GM21360 (cell line): ENCODE measurements at regions not wholly inside any gene's neighbourhood (a gene's known extent, or its start where the extent isn't known, plus 50 kb on each side); places are given as distances from the start of the nearest gene placed in this dataset.

ENCODE experiments used
- ATAC-seq: cut with Tn5 transposase; IDR thresholded peaks from one replicate; pipeline ENCODE4 v1.9.1; 2021; ENCODE audit warnings: mild to moderate bottlenecking, moderate library complexity; ENCODE audit not compliant: unreplicated experiment

DNA sequence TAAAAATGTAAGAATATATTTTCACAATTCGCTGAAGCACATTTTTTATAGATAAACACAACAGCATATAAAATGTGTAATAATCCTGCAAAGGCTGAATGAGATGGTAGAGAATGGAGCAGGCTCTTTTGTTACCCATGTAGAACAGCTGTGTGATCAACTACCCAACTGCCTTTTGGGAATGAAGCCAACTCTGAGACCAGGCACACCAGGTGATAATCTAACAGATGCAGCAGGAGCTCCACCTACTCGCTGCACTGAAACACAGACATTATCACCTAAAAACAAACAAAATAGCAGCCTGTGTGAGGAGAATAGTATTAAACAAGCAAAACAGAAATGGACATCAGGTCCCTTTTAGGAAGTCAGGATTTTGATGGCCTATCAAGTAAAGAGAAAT is 183.3 kb downstream of the CCDC59 start:
- no peak for ATAC-seq

DNA sequence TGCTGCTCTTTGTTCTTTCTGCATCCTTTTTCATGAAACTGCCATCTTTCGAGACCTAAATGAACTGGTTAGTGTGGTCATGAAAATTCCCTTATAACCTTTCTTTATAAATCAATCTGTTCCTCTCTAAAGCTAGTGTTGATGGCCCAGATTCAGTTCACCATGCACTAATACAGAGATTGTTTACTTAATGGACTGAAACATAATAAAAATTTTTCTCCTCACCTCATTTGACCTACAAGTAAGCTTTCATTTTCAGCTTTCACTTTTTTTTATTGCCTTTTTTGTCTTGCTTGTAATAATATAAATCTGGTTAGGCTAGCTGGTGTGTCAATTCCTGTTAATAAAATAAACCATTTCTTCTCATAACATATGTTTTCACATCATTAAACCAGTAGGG is 183.8 kb downstream of the CCDC59 start:
- ATAC-seq, result no peak

DNA sequence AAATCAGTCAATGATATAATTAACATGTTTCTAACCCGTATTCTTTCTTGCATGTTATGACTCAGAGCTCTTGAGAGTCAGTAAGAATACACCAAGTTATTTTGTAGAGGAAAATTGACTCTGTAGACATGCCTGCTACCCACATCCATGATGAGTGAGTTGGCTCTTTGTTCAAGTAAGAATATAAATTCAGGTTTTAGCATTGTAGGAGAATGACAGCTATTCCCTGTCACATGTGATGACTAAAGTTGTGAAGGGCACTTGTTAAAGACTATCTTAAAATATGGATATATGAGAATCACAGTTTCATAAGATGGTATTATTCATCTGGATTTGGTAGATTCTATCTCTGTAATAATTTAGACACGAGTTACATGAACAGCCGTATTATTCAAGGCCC is 209.1 kb downstream of the CCDC59 start:
- no peak for ATAC-seq

DNA sequence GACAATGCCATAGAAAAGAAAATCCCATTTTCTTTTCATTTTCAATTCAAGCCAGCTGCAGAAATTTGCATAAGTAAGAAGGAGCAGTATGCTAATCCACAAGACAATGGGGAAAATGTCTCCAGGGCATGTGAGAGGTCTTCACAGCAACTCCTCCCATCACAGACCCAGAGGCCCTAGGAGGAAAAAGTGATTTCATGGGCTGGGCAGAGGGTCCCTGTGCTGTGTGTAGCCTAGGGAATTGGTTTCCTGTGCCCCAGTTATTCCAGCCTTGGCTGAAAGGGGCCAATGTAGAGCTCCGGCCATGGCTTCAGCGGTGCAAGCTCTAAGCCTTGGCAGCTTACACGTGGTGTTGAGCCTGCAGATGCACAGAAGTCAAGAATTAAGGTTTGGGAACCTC is 211.4 kb downstream of the CCDC59 start:
- no peak for ATAC-seq

DNA sequence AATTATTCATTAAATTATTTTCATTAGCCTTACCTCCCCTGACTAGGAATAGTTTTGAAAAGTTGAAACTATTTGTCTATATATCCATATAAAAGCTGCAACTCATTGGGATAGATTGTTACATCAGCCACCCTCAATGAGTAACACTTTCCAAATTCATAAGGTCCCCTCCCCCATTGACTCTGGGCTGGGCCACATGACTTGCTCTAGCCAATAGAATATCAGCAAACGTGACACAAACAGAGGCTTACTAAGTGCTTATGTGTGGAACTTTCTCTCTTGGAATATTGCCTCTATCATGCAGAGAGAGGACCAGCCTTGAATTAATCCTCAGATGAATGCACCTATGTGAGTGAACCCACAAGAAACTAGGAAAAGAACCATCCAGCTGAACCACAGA is 213.7 kb downstream of the CCDC59 start:
- no peak for ATAC-seq

DNA sequence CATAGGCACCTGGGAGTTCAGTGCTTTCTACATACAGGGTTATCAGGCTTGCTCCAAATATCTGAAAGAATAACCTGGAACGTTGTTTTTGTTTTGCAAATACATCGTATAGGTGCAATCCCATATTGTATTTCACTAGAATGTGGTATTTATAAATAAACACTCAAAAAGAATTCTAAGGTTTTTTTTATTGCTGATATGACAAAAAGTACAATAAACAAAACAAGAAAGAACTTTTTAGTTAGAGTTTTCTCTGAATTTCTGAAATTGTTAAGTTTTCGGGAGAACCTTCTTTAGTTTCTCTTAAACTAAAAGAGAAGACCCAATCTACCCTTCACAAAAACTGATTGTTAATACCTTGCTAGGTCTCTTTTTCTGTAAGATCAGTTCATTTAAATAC is 225.8 kb downstream of the CCDC59 start:
- ATAC-seq, result no peak

DNA sequence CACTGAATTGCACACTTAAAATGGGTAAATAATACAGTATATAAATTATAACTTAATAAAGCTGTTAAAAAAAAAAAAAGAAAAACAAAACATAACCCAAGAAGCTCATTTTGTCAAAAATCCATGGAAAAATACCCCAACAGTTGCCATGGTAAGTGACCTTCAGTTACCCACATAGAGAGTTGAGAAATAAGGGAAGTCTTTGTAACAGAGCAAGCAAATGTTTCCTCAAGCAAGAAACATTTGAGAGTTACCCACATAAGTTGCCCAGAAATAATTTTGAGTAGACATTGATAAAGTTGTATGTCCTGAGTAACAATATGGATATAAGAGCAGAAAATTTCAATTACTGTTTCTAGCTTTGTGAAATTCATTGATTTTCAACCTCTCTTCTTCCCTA is 227.4 kb downstream of the CCDC59 start:
- ATAC-seq, result no peak

DNA sequence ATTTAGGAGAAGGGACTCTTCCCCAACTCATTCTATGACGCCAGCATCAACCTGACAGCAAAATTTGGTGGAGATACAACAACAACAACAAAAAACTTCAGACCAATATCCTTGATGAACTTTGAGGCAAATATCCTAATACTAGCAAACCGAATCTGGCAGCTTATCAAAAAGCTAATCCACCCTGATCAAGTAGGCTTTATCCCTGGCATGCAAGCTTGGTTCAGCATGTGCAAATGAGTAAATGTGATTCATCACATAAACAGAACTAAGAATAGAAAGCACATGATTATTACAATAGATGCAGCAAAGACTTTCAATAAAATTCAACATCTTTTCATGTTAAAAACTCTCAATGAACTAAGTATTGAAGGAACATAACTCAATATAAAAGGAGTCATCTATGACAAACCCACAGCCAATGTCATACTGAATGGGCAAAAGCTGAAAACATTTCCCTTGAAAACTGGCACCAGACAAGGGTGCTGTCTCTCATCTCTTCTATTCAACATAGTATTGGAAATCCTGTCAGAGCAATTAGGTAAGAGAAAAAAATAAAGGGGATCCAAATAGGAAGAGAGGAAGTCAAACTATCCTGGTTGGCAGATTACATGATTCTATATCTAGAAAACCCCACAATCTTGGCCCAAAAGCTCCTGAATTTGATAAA is 233.3 kb downstream of the CCDC59 start:
- no peak for ATAC-seq

DNA sequence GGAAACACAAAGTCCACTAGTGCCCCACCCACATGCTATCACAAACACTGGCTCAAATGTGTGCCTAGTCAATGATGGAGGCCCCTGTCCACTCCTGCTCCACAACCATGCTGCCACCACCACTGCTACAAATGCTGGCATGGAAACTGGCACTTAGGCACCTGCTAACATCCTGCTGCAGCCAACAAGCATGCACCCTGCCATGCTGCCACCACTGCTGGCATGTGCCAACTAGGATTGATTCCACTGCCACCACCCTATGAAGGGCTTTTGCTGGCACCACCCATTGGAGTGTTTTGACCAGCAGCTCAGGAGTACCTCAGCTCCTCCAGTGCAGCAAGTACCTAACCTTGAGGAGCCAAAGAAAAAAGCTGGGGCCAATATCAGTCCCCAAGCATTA is 236.6 kb downstream of the CCDC59 start:
- no peak for ATAC-seq

DNA sequence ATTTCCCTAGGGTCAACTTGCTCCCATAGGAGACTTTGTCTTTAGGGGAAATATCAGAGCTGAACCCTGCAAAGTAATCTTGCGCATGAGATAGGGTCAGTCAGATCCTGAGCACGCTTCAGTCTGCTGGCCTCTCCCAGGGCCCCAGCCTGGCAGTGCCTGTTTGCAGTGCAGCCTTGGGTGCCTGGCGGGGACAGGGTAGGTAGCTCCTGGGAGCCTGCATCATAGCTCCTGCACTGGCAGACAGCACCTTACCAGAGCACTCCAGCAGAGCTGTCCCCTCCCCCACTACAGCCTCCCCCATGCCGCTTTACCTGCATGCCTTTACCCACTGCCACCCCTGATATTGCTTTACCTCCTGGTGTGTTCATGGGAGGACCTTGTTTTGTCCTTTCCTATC is 237.3 kb downstream of the CCDC59 start:
- no peak for ATAC-seq

DNA sequence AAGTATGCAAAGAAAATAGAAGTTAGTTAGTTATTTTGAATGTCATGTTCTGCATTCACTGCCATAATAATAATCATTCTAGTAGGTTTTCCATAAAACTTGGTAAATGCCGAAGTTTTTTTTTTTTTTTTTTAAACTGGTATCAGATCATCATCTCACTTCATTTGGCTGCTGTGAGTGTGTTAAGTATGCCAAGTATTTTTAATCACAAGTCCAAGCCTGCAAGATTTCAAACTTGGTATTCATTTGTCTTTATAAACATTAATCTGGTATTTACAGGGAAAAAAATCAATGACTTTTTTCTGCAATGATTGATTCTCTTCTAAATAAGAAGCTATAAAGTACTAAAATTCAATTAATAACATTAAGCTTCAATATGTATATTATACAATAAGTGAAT is 248.9 kb downstream of the CCDC59 start:
- no peak for ATAC-seq

DNA sequence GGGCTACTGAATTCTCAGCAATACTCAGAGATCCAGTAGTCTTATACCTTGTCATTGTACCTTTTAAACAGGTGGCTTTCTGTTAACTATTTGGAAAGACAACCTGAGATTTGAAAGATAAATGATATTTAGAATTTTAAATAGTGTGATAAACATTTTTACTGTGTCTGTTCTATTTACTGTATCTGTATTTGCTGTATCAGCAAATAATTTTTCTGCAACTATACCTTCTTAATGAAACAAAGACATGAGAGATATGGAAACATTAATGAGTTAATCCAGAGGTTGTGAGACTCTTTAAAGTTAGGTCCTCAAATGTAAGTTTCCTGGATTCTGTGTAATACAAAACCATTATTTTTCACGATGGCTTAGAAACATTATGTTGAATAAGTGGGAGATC is 249.6 kb downstream of the CCDC59 start:
- no peak for ATAC-seq

DNA sequence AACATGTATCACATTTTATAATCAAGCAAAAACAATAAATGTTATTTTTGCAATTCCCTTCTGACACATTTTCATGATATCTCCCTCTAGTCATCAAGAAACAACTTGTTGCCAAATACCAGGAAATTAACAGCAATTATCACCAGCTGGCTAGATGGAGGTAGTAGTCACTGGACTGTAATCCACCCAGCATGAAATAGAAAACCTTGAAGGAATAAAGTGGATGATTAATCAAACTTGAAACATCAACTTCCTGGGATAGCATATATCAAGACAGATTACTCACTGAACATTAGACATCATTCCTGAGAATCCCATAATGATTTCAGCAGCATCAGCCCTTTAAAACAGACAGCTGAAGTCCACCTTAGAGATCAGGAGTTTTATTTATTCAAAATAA is 259.0 kb downstream of the CCDC59 start:
- no peak for ATAC-seq

DNA sequence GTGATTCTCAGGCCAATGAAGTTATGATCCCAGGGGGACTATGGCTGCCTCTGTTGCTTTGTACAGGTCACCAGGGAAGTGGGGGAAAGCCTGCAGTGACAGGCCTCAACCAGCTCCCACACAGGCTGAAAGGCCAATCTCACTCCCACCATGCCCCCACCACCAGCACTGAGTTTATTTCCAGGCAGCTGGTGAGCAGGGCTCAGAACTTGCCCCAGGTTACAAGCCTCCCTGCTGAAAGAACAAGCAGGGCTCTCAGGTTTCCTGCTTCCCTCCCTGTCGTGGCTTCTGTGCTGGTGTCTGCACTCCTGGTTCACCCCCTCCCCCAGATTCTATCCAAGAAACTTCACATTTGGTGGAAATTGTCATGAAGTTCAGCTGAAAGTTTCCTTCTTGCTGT is 260.3 kb downstream of the CCDC59 start:
- ATAC-seq, result no peak

DNA sequence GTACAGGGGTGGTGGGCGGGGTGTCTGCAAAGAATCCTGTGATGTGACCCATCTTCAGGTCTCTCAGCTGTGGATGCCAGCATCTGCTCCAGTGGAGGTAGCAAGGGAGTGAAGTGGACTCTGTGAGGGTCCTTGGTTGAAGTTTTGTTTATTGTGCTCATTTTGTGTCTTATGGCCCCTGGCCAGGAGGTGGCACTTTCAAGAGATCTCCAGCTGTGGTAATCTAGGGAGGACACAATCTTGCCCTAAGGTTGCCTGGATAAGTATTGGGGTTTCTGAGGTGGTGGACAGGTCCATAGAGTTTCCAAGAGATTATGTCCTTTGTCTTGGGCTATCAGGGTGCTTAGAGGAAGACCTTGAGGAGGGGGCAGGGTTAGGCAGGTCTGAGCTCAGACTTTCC is 260.7 kb downstream of the CCDC59 start:
- ATAC-seq, result no peak

DNA sequence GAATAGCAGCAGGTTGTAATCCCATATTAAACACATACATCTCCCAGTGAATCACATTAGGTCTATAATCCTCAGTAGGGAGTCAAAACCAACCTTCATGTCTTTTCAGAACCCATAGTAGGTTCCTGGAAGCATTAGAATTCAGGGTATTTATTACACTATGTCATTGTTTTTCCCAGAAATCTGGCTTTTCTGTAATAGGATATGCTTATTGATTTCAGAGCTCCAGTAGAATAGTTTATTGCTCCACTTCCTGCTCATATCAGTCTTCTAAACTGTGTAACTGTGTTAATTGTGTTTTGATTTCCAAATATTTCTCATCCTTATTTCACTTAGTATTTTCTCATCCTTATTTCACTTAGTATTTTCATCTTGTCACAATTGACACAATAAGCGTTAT is 268.0 kb downstream of the CCDC59 start:
- no peak for ATAC-seq

DNA sequence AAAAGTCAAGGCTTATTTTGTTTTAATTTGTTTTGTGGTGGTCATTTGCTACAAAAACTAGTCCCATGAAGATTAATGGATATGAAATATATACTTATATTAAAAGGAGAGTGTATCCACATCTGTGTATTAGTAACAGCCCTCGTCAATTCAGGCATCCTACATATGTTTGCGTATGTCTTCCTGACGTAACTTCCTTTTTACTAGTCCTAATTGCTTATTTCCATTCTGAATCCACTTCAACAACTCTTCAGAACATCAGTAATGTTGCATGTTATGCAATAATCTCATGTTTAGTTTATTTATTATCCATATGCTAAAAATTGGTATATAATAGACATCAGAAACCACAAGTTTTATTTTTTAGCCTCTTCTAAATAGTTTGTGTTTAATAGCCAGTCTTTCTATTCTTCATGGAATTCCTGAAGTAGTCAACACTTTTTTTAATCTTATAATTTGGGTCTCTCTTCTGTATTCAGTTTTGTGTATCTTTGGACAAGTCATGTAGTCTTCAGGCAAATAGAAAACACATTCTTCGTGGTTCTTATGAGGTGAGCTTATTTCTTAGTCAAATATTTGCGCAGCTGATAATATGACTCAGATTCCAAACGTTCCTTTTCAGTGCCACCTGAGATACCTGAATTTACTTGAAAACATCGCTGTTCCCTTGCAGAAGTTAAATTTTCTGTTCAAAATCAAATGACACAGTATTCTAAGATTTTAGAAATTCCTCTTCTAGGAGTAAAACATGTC is 268.6 kb downstream of the CCDC59 start:
- ATAC-seq, result no peak

DNA sequence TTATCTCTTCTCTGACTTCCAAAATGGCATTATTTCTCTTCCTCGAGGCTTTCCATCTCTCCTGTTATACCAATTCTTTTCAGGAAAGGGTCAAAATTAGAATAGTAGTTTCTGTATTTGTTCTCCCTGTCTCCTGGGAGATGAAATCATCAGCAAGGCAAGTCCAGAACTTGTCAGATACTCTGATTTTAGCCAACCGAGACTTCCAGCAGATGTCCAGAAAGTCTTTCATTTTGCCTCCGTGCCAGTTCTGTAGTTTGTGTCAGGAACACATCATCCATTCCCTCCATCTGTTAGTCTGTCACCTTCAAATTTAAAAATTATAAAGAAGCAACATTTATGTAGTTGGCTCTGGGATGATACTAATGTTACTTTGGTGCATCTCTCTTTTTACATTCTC is 275.7 kb downstream of the CCDC59 start:
- no peak for ATAC-seq

DNA sequence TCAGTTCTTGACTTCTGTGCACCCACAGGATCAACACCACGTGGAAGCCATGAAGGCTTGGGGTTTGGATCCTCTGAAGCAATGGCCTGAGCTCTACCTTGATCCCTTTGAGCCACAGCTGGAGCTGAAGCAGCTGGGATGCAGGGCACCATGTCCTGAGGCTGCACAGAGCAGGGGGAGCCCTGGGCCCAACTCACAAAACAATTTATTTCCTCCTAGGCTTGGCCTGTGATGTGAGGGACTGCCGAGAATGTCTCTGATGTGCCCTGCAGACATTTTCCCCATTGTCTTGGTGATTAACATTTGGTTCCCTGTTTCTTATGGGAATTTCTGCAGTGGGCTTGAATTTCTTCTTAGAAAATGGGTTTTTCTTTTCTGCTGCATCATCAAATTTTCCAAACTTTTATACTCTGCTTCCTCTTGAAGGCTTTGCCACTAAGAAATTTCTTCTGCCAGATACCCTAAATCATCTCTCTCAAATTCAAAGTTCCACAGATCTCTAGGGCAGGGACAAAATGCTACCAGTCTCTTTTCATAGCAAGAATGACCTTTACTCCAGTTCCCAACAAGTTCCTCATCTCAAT is 288.2 kb downstream of the CCDC59 start:
- no peak for ATAC-seq

DNA sequence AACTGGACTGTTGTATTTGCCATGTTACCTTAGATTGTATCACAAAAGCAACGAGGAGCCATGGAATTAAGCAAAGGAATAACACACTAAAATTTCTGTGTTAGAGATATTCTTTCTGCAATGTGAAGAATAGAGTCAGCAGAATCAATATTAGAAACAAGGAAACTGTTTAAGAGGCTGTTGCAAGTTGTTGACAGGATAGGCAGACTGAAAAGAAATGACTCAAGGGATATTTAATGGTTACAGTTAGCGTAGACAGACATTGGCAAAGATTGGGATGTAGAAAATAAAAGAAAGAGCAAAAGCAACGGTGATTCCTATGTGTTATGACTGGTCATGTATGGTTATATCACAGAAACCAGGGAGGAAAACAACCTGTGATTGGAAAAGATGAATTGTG is 299.0 kb upstream of the PPFIA2 start:
- no peak for ATAC-seq

DNA sequence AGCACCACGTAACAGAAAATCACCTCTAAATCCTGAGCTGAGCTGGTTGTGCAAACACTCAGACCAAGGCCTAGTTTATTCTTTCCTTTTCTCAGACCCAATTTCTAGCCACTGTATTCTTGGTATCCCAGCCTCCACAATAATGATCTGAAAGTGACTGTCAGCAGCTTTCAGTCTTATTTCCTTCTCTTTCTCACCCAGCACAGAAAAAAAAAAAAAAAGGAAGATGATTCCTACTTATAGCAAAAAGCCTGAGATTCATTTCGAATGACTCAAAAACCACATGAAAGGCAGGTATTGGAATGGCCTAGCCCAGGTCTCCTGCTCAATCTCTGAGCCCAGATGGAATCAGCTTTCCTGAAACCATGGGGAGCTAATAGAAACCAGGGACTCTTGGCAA is 298.6 kb upstream of the PPFIA2 start:
- ATAC-seq, result no peak

DNA sequence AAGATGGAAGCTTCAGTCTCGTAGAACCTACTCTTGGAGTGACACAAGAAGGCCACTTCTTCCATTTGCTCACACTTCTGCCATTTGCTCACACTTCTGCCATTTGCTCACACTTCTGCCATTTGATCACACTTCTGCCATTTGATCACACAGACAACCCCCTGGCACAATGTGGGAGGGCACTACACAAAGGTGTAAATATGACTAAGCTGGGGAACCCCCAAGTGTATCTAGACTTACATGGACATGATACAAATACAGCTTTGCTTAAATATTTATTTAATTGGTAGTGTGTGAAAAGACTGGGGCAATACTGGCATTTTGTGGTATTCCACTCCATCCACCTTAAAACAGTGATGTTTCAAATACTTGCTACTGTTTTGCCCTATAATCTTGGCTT is 296.2 kb upstream of the PPFIA2 start:
- no peak for ATAC-seq

DNA sequence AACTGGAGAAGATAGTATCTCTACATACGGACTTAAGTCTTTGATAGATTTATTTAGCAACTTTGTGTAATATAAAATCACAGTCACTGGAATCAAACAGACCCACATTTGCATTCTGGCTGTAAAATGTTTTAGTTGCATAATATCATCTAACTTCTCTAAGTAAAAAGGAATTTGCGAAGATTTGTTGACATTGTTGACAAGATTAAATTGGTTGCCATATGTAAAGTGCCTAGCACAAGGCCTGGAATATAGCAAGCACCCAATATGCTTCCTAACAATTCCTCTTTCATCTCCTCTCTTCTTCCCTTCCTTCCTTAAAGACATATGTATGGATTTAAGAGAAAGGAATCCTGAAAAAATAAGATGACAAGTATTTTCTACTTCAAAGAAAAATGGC is 295.4 kb upstream of the PPFIA2 start:
- no peak for ATAC-seq
